HCT116 (cell line): ENCODE measurements at regions not wholly inside any gene's neighbourhood (a gene's known extent, or its start where the extent isn't known, plus 50 kb on each side); places are given as distances from the start of the nearest gene placed in this dataset.

Source experiments
- ATAC-seq: fragments of 200-7000 bp; cut with Tn5 transposase; 2 replicates; pipeline ENCODE4 v1.9.1; 2020; ENCODE audit warnings: mild to moderate bottlenecking, moderate library complexity
- BruUV-seq: library from RNA; stranded (reverse); fragments of 400-500 nt; replicated peaks from 2 replicates; lab custom pipeline; 2021; lab: Mats Ljungman, UMichigan
- CTCF ChIA-PET: fragments of 300-600 bp; sonication (Branson Sonifier 250); formaldehyde crosslinking; loops from one replicate; lab custom pipeline; 2021; ENCODE audit warnings: antibody characterized with exemption; lab: Charles Lee
- POLR2A ChIA-PET: fragments of 300-600, 350-600 bp; sonication (Branson Sonifier 250); formaldehyde crosslinking; loops from one replicate; lab custom pipeline; 2021; ENCODE audit warnings: antibody characterized with exemption; lab: Charles Lee
- RAD21 ChIA-PET, 2 experiments: fragments of 300-600 bp; sonication (Branson Sonifier 250); formaldehyde crosslinking; loops; one replicate each; lab custom pipeline; 2023; ENCODE audit warnings: low total read pairs in 2 of 2; ENCODE audit not compliant: uncharacterized antibody in 2 of 2, unreplicated experiment in 2 of 2, low non-redundant PET in 1 of 2; lab: Charles Lee
- DNase-seq: peaks from one replicate; pipeline ENCODE4 v3.0.0-alpha.2; 2010; ENCODE audit warnings: low read depth, low spot score
- H2AFZ ChIP-seq: fragments of 200-600 bp; shearing (Covaris generic), sonication (generic); 2 replicates; pipeline ENCODE4 v1.6.1; 2017; ENCODE audit warnings: low read depth, mixed run types, mixed read lengths, antibody characterized with exemption, low read length; ENCODE audit not compliant: poor library complexity, severe bottlenecking
- H3K27ac ChIP-seq: 2 replicates; pipeline ENCODE4 v1.5.1; 2012; ENCODE audit warnings: low read depth, low read length
- H3K27me3 ChIP-seq: fragments of 200-600 bp; sonication (generic); 2 replicates; pipeline ENCODE4 v1.6.1; 2016; ENCODE audit warnings: mixed run types, low read length, mixed read lengths; ENCODE audit not compliant: insufficient read depth
- H3K36me3 ChIP-seq, 2 experiments: fragments of 200-500 bp in 1 of 2; fragments of 200-600 bp in 1 of 2; sonication (Bioruptor generic) in 1 of 2; sonication (generic) in 1 of 2; 2 replicates each; pipeline versions ENCODE4 v1.5.1 to v1.6.1; 2014 to 2016; ENCODE audit warnings: low read length in 2 of 2, inconsistent platforms in 1 of 2, mixed read lengths in 1 of 2, mixed run types in 1 of 2; ENCODE audit not compliant: insufficient read depth in 2 of 2, control insufficient read depth in 1 of 2
- H3K4me1 ChIP-seq, 2 experiments: fragments of 200-600 bp in 1 of 2; sonication (generic) in 1 of 2; 2 replicates each; pipeline versions ENCODE4 v1.5.1 to v1.6.1; 2012 to 2017; ENCODE audit warnings: low read length in 2 of 2, inconsistent platforms in 1 of 2, mild to moderate bottlenecking in 1 of 2, mixed read lengths in 1 of 2, mixed run types in 1 of 2, moderate library complexity in 1 of 2; ENCODE audit not compliant: insufficient read depth in 2 of 2, control insufficient read depth in 1 of 2
- H3K4me2 ChIP-seq: fragments of 200-600 bp; sonication (generic); 2 replicates; pipeline ENCODE4 v1.6.1; 2017; ENCODE audit warnings: mixed run types, low read length, mixed read lengths
- H3K4me3 ChIP-seq, 2 experiments: fragments of 200-600 bp in 1 of 2; sonication (generic) in 1 of 2; replicated peaks in 1 of 2; 2 replicates each; pipeline ENCODE4 v1.5.1; 2011 to 2016; ENCODE audit warnings: low read length in 2 of 2, control low read depth in 1 of 2, low read depth in 1 of 2, mild to moderate bottlenecking in 1 of 2, mixed read lengths in 1 of 2, mixed run types in 1 of 2
- H3K79me2 ChIP-seq: fragments of 200-600 bp; sonication (generic); 2 replicates; pipeline ENCODE4 v1.6.1; 2017; ENCODE audit warnings: mild to moderate bottlenecking, mixed run types, low read length, moderate library complexity, mixed read lengths; ENCODE audit not compliant: insufficient read depth
- H3K9ac ChIP-seq: fragments of 200-600 bp; sonication (generic); 2 replicates; pipeline ENCODE4 v1.6.1; 2016; ENCODE audit warnings: low read length, mixed read lengths
- H3K9me2 ChIP-seq: fragments of 200-600 bp; sonication (generic), shearing (Covaris generic); 2 replicates; pipeline ENCODE4 v1.6.1; 2017; ENCODE audit warnings: mixed run types, mild to moderate bottlenecking, moderate library complexity; ENCODE audit not compliant: insufficient read depth
- H3K9me3 ChIP-seq, 2 experiments: fragments of 200-500 bp in 1 of 2; fragments of 200-600 bp in 1 of 2; sonication (Bioruptor generic) in 1 of 2; sonication (generic) in 1 of 2; 2 replicates each; pipeline ENCODE4 v1.6.1; 2014 to 2017; ENCODE audit warnings: low read length in 2 of 2, mixed read lengths in 2 of 2, inconsistent platforms in 1 of 2, low read depth in 1 of 2, mild to moderate bottlenecking in 1 of 2, mixed run types in 1 of 2, moderate library complexity in 1 of 2; ENCODE audit not compliant: control insufficient read depth in 1 of 2, insufficient read depth in 1 of 2
- H4K20me1 ChIP-seq: fragments of 200-600 bp; sonication (generic), shearing (Covaris generic); 2 replicates; pipeline ENCODE4 v1.6.1; 2017; ENCODE audit warnings: mixed run types, mild to moderate bottlenecking, moderate library complexity; ENCODE audit not compliant: insufficient read depth
- CBX3 ChIP-seq: IDR thresholded peaks from 2 replicates; pipeline ENCODE4 v1.6.1; 2012; ENCODE audit warnings: low read depth
- CEBPB ChIP-seq: IDR thresholded peaks from 2 replicates; pipeline ENCODE4 v1.6.1; 2012; ENCODE audit warnings: low read depth
- EGR1 ChIP-seq: IDR thresholded peaks from 2 replicates; pipeline ENCODE4 v1.6.1; 2012; ENCODE audit warnings: low read depth
- ELF1 ChIP-seq: IDR thresholded peaks from 2 replicates; pipeline ENCODE4 v1.6.1; 2012; ENCODE audit warnings: low read depth, borderline replicate concordance
- EZH2 ChIP-seq: fragments of 200-600 bp; sonication (generic); IDR thresholded peaks from 2 replicates; pipeline ENCODE4 v1.6.1; 2017; ENCODE audit warnings: antibody characterized with exemption, mixed run types
- EZH2phosphoT487 ChIP-seq: fragments of 200-600 bp; IDR thresholded peaks from 2 replicates; pipeline ENCODE4 v1.6.1; 2018; ENCODE audit warnings: antibody characterized with exemption, borderline replicate concordance
- FOSL1 ChIP-seq: IDR thresholded peaks from 2 replicates; pipeline ENCODE4 v1.6.1; 2012; ENCODE audit warnings: low read depth
- JUND ChIP-seq: IDR thresholded peaks from 2 replicates; pipeline ENCODE4 v1.6.1; 2012
- POLR2A ChIP-seq: IDR thresholded peaks from 2 replicates; pipeline ENCODE4 v1.7.0; 2011; ENCODE audit warnings: borderline replicate concordance; ENCODE audit not compliant: insufficient read depth, insufficient read length; ENCODE audit errors: extremely low read depth
- YY1 ChIP-seq: IDR thresholded peaks from 2 replicates; pipeline ENCODE4 v1.6.1; 2011; ENCODE audit warnings: low read length, low read depth, moderate library complexity, mild to moderate bottlenecking; ENCODE audit not compliant: insufficient replicate concordance; ENCODE audit errors: extremely low read depth
- intact Hi-C: fragments of 100-400 bp; cut with micrococcal nuclease; formaldehyde crosslinking; loops from 2 replicates; pipeline ENCODE4 v1.10.0; 2022
- TF ChIP-seq, protein P1 (sequence below), 3 experiments: fragments of 200-600 bp in 1 of 3; sonication (generic) in 1 of 3; IDR thresholded peaks in 2 of 3; conservative IDR thresholded peaks in 1 of 3; 2 replicates each; pipeline ENCODE4 v1.5.1; 2012 to 2017; ENCODE audit warnings: low read depth in 2 of 3, low read length in 2 of 3, antibody characterized with exemption in 1 of 3, borderline replicate concordance in 1 of 3, control low read depth in 1 of 3, mild to moderate bottlenecking in 1 of 3, mixed read lengths in 1 of 3, mixed run types in 1 of 3, moderate library complexity in 1 of 3; ENCODE audit not compliant: insufficient read depth in 1 of 3
- TF ChIP-seq, protein P2 (sequence below): IDR thresholded peaks from 2 replicates; pipeline ENCODE4 v1.6.1; 2012; ENCODE audit warnings: low read depth

DNA sequence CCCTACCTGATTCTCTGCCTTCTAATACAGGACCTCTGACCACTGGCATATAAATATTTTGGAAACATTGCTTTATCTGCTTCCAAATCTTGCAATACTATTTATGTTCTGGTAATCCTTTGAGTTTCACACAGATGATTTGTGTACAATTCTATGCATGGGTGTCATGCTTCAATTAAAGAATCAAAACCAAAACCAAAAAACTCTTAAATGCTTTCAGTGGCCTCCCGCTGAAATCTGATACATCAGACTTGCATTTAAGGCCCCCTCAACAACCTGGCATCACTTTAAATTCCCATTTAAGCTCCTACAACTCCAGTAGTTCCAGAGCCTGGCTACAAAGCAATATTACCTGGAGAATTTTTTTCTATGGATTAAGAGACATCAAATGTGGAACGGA lies 221.7 kb upstream of the NAV3 start:
- H3K79me2 ChIP-seq: no peaks in the 10 kb centered on the region
- H3K4me1 ChIP-seq: no peaks in the 10 kb centered on the region
- no peaks in the 10 kb centered on the region for H3K9me2 ChIP-seq
- intact Hi-C loops: no loop called here
- no TSS peak for BruUV-seq
- H3K9me3 ChIP-seq: no peaks in the 10 kb centered on the region
- H3K4me3 ChIP-seq: no peak overlapping the region
- H3K4me2 ChIP-seq: no peak overlapping the region
- RAD21 ChIA-PET: no interaction called here
- no peak overlapping the region for H3K9ac ChIP-seq
- DNase-seq (no peak), ATAC-seq (no peak)
- no peak overlapping the region for H2AFZ ChIP-seq
- H4K20me1 ChIP-seq: no peaks in the 10 kb centered on the region
- TF ChIP-seq CBX3 (no peak), EZH2 (no peak), EZH2phosphoT487 (no peak), EGR1 (no peak), JUND (no peak), CEBPB (no peak), ELF1 (no peak), YY1 (no peak), POLR2A (no peak), FOSL1 (no peak)
- TF ChIP-seq, protein P1, sequence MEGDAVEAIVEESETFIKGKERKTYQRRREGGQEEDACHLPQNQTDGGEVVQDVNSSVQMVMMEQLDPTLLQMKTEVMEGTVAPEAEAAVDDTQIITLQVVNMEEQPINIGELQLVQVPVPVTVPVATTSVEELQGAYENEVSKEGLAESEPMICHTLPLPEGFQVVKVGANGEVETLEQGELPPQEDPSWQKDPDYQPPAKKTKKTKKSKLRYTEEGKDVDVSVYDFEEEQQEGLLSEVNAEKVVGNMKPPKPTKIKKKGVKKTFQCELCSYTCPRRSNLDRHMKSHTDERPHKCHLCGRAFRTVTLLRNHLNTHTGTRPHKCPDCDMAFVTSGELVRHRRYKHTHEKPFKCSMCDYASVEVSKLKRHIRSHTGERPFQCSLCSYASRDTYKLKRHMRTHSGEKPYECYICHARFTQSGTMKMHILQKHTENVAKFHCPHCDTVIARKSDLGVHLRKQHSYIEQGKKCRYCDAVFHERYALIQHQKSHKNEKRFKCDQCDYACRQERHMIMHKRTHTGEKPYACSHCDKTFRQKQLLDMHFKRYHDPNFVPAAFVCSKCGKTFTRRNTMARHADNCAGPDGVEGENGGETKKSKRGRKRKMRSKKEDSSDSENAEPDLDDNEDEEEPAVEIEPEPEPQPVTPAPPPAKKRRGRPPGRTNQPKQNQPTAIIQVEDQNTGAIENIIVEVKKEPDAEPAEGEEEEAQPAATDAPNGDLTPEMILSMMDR (IDR thresholded peaks at IDR 0.05 in 2 of 3, conservative IDR thresholded peaks at IDR 0.05 in 1 of 3; ENCODE audit: borderline replicate concordance in 1 of 3, insufficient read depth in 1 of 3, low read depth in 2 of 3, low read length in 2 of 3): no peak
- TF ChIP-seq, protein P2, sequence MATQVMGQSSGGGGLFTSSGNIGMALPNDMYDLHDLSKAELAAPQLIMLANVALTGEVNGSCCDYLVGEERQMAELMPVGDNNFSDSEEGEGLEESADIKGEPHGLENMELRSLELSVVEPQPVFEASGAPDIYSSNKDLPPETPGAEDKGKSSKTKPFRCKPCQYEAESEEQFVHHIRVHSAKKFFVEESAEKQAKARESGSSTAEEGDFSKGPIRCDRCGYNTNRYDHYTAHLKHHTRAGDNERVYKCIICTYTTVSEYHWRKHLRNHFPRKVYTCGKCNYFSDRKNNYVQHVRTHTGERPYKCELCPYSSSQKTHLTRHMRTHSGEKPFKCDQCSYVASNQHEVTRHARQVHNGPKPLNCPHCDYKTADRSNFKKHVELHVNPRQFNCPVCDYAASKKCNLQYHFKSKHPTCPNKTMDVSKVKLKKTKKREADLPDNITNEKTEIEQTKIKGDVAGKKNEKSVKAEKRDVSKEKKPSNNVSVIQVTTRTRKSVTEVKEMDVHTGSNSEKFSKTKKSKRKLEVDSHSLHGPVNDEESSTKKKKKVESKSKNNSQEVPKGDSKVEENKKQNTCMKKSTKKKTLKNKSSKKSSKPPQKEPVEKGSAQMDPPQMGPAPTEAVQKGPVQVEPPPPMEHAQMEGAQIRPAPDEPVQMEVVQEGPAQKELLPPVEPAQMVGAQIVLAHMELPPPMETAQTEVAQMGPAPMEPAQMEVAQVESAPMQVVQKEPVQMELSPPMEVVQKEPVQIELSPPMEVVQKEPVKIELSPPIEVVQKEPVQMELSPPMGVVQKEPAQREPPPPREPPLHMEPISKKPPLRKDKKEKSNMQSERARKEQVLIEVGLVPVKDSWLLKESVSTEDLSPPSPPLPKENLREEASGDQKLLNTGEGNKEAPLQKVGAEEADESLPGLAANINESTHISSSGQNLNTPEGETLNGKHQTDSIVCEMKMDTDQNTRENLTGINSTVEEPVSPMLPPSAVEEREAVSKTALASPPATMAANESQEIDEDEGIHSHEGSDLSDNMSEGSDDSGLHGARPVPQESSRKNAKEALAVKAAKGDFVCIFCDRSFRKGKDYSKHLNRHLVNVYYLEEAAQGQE: no peak
- H3K36me3 ChIP-seq: no peaks in the 10 kb centered on the region
- H3K27me3 ChIP-seq: no peaks in the 10 kb centered on the region
- POLR2A ChIA-PET: no interaction called here
- H3K27ac ChIP-seq: no peak overlapping the region
- CTCF ChIA-PET: no interaction called here
